ENCODE measurements at regions not wholly inside any gene's neighbourhood (a gene's known extent, or its start where the extent isn't known, plus 50 kb on each side); places are given as distances from the start of the nearest gene placed in this dataset.
"Not testable (repeated sequence)": the region's sequence is repeated elsewhere in the genome, so short reads cannot be mapped to it uniquely, and the experiment has no call there.

DNA sequence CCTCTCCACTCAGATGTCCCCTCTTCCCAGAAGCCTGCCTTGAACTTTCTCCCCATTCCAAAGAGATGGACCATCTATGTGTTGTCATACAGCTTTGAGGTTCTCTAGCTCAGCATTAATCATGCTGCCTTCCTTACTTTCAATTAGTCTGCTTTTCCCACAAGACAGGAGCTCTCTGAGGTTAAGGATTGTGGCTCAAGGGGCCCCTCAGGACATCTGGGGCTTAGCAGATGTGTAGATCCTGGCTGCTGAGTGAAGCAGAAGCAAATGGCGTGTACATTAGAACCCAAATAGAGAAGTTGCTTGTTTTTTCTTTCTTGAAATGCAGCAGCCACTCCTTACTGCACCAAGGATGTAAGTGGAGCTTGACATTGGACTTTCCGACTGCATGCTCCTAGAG lies 330.5 kb upstream of the TNRC6C start:
- DNase-seq (ENCODE audit: extremely low read depth, low read depth, low spot score), result no peak

DNA sequence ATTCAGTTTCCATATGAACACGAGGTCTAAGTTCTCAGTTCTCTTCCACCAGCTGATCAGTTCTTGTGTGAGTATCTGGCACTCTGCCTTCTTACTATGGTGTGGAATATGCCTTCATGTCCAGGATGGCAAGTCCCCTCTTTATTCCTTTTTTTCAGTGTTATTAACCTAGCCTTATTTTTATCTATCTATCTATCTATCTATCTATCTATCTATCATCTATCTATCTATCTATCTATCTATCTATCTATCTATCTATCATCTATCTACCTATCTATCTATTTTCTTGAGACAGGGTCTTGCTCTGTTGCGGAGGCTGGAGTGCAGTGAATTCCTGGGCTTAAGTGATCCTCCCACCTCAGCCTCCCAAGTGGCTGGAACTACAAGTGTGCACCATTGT lies 329.2 kb upstream of the TNRC6C start:
- DNase-seq (ENCODE audit: extremely low read depth, low read depth, low spot score), result not testable (repeated sequence)

DNA sequence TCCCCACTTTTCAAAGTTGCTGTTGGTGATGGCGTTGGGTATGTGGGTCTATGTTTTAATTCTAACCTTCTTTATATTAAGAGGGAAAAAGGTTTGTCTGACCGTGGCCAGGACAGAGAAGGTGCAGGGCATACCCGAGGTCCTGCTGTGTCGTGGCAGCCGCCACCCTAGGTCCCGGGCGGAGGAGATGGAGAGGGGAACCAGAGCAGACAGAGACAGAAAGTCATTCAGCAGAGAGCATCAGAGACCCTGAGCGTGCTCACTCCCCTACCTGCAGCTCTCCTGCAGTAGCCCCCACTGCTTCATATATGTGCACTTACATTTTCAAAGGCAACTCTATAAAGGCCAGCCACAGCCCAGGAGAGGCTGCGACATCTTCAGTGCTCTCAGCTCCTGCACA lies 327.2 kb upstream of the TNRC6C start:
- no peak for DNase-seq (ENCODE audit: extremely low read depth, low read depth, low spot score)

DNA sequence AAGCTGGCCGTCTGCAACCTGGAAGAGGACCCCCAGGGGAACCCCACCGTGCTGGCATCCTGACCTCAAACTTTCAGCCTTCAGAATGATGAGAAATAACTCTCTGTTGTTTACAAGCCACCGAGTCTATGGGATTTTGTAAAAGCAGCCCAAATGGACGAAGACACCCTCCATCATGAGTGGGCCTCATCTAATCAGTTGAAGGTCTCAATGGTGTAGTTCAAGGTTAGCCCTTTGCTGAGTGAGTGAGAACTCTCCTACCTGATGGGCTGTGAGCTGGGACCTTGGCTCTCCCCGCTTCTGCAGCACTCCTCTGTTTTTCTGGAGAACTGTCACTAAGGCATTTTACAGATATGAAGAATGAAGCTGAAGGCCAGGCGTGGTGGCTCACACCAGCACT lies 325.9 kb upstream of the TNRC6C start:
- no peak for DNase-seq (ENCODE audit: extremely low read depth, low read depth, low spot score)

DNA sequence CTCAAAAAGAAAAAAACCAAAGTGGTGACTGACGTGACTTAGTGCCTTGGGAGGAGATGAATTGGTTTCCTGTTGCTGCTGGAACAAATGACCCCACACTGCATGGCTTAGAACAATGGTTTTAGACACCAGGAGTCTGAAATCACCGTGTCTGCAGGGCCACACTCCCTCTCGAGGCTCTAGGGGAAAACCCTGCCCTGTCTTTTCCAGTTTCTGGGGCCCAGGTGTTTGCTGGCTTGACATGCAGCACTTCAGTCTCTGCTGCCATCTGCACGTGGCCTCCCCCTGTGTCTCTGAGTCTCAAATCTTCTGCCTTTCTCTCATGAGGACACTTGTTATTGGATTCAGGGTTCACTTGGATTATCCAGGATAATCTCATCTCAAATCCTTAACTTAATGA lies 323.8 kb upstream of the TNRC6C start:
- DNase-seq (ENCODE audit: extremely low read depth, low read depth, low spot score), result no peak

DNA sequence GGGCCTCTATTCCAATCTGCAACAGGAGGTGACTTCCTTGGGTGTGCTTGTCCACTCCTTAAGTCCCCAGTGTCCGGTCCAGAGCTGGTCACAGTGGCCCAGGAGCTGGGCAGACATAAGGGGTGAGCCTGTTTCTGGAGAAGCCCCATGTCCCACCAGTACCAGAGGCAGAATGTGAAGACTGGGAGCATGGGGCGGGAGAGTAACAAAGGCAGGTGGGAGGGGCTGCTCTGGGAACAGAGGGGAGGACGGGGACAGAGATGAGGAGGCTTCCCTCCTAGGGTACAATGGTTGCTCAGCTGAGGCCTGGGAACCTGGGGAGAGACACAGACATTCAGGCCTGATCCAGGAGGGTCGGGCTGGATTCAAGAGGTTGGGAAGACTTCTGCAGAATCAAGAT lies 323.3 kb upstream of the TNRC6C start:
- no peak for DNase-seq (ENCODE audit: extremely low read depth, low read depth, low spot score)

DNA sequence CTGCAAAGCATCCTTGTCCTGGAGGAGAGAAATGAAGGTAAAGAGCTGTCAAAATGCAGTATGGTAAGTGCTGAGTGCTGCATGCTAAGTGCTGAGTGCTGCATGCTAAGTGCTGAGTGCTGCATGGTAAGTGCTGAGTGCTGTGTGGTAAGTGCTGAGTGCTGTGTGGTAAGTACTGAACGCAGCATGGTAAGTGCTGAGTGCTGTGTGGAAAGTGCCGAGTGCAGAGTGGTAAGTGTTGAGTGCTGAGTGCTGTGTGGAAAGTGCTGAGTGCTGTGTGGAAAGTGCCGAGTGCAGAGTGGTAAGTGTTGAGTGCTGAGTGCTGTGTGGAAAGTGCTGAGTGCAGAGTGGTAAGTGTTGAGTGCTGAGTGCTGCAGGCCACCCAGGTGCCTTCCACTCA lies 322.7 kb upstream of the TNRC6C start:
- DNase-seq (ENCODE audit: extremely low read depth, low read depth, low spot score), result not testable (repeated sequence)

DNA sequence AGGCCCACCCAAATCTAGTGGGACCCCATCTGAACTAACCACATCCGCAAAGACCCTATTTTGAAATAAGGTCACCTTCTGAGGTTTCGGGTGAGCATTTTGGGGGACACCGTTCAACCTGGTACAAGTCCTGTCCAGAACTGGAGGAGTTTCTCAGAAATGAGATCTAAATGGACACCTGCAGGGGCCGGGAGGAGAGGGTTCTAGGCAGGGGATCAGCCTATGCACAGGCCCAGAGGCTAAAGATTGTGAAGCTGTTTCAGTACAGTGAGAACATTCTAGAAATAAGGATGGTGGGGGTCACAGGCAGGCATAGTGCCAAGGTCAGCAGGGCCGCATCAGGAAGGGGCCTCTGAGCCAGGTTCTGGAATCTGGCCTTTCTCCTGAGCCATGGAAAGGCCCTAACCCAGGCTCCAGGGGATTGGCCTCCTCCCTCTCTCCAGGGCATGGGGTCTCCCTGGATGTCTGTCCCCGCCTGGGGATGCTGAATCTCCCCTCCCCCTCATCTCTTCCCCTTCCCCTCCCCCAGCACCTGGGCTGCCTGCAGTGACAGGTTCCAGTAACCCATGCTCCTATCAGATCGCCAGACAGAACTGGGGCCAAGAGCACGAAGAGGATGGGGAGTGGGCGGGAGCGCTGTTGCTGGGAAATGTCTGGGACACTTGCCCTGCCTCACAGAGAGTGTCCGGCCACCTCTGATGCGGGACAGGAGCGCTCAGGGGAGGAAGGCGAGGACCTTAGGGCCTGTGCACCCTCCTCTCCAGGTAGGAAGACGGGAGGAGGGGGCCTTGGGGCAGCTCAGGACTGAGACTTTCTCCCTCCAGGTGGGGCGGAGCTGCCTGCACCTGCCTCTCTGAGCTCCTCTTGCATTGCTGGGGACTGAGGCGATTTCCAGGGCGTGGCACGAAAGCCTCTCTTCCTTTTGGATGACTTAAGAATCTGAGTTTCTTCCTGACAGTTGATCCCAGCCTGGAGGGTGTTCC lies 321.4 kb upstream of the TNRC6C start:
- DNase-seq (ENCODE audit: extremely low read depth, low read depth, low spot score), result no peak

DNA sequence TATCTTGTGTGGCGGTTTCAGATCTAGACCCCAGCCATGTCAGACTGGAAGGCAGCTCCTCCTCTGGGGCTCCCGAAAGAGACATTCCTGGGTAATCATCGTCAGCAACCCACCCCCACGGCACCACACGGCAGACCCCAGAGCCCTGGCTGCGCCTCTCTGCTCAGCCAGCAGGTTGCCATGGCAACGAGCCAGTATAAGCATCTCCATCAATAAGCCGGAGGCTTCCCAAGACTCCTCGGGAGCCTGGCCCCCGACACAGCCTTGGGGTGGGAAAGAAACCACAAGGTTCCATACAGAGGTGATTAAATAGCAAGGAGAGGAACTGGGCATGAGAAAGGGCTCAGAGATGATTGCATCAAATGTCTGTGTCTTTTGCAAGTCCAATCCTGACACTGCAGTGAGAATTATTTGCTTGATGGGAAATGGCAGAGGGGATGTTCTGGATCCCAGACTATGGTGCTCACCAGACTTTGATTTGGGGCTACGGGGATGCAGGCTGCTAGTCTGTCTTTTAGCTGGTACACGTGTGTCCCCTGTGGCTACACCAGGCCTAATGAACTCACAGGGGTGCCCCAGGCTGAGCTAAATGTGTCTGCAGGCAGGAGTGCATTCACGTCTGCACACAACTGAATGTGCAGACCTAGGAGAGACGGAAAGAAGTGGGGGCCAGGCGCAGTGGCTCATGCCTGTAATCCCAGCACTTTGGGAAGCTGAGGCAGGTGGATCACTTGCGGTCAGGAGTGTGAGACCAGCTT lies 320.5 kb upstream of the TNRC6C start:
- DNase-seq (ENCODE audit: extremely low read depth, low read depth, low spot score), result no peak

DNA sequence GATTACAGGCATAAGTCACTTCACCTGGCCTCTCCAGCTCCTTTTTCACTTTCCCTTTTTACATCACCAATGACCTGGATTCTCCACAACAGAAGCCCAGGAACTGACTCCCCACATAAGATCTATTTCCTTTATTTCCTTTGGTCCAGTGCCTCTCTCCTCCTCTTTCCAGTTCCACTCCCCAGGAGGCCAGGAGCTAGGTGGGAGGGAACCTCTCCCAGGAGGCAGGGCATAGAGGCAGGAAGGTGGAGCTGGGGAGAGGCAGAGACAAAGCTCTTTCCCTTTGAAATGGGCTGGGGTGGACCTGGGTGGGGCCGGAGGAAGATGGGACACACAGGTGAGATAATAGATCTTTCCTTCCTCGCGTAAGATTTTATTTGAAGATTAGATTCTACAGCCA lies 318.3 kb upstream of the TNRC6C start:
- DNase-seq (ENCODE audit: extremely low read depth, low read depth, low spot score), result no peak

DNA sequence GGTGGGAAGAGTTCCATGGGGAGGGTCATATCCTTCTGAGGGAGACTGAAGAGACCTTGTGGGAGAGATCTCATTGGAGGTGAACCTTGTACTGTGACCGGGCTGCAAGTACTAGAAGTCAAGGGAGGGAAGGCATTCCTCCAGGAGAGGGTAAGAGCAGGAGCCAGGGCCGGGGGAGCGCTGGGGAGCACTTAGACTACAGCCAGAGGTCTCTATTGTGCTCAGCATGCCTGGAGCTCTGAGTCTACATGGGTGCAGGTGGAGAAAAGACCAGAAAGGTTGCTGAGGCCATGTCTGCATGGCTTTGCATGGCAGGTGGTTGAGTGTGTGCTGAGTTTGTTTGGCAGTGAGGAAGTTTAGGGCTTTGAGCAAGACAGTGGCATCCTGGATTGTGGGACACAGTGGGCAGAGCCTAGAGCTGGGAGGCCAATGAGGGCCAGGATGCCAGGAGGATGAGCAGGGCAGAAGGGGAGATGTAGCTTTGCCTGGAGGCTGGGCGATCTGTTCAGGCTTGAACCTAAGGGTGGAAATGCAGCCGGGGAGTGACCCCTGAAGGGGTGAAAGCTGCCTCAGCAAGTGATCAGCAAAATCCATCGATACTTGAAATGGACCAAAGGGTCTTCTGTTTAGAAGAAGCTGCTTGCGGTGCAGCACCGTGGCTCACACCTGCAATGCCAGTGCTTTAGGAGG lies 317.4 kb upstream of the TNRC6C start:
- no peak for DNase-seq (ENCODE audit: extremely low read depth, low read depth, low spot score)

DNA sequence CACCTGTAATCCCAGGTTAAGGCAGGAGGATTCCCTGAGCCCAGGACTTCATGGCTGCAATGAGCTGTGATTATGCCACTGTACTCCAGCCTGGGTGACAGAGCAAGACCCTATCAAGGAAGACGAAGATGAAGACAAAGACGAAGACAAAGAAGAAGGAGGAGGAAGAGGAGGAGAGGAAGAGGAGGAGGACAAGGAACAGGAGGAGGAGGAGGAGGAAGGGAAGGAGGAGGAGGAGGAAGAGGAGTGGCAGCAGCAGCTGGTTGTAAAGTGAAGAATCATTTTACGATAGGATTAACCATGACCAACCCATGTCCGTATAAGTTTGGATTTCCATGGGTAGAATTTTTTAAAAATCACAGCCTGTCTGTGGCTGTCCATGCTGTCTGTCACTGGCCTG lies 316.8 kb upstream of the TNRC6C start:
- DNase-seq (ENCODE audit: extremely low read depth, low read depth, low spot score), result no peak

DNA sequence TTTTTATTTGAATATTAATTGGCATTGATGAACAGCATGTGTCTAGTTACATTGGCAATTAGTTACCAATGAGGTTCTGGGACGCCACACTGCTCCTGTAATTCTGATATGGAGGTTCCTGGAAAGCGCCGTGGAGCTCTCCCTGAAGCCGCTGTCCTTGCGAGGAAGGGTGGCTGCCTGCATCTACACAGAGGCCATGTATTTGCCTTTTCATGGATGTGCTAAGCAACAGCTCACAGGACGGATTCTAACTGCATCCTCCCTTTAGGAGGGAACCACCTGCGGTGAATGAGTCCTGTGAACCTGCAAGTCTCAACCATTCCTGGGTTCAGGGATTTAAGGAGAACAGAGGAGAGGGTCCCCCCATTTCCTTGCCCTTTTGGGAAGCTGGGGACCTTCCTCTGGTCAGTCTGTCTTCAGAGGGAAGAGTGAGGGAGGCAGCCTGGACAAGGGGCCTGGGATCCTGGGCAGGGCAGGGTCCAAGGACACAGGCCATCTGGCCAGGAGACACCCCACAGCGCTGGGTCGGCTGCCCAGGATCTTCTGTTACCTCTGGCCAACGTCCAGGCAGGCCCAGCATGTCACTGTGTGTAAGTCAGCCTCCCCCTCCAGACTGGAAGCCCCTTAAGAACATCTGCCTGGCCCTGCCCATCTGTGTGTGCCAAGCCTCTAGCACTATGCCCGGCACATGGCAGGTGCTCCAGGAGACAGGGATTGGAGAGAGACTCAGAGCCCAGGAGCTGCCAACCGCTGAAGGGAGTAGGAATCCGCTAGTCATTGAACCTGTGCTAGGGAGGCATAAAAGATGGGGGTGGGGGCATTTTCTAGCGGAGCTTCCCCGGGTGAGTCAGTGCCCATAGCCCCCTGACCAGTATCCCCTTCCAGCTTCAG lies 314.1 kb upstream of the TNRC6C start:
- no peak for DNase-seq (ENCODE audit: extremely low read depth, low read depth, low spot score)

DNA sequence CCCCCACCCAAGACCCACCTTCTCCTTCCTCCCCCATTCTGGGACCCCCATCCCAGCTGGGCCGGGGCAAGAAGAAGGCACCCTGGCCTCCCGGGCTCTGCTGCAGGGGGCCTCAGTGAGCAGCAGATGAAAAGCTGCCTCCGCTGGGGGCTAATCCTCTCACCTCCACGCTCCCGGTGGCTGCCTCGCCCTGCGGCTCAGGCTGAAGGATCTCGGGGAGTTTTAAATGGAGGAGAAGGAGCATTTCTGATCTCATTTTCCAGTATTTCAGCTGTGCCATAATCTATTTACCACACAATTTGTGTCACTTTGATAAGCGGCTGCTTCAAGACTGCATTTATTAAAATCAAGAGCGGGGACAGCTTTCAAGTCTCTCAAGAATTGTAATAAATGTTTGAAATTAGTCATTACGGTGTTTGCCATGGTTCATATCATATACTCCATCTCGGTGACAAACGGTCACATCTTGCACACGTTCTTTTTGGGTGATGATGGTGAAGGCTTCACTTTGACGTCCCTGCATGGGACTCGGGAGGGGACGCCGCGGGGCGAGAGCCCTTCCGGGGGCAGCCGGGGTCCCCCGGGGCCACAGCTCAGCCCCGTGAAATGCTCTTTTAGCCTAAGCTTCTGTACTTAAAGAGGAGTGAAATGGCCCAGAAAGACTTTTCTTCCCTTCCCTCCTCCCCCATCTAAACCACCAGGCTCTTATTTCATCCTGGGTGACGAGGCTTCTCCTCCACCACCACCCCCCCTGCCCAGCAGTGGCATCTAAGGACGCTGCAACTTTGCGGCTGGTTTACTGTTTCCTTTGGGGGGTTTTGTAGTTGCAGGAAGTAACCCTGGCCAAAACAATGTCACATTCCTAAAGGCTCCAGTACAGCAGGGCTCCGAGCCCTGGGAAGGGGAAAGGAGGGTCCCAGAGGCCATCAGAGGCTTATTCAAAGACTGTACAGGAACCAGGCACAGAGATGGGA lies 313.1 kb upstream of the TNRC6C start:
- DNase-seq (ENCODE audit: extremely low read depth, low read depth, low spot score), result no peak

DNA sequence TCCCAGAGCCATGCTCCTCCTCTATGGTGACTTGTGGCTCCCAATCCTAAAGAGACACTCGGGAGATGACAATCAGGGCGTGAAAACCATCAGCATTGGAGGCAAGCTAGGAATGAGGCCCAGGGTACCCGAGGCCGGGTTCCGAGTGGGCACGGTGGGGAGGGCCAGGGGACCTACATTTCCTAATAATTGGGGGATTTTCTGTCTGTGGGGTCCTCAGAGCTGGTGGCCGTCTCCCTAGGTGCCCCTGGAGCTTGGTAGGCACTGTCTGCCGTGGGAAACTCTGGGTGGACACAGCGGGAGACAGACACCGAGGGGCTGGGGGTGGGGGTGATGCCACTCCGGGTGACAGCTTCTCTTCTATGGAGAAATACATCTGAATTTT lies 312.5 kb upstream of the TNRC6C start:
- no peak for DNase-seq (ENCODE audit: extremely low read depth, low read depth, low spot score)

DNA sequence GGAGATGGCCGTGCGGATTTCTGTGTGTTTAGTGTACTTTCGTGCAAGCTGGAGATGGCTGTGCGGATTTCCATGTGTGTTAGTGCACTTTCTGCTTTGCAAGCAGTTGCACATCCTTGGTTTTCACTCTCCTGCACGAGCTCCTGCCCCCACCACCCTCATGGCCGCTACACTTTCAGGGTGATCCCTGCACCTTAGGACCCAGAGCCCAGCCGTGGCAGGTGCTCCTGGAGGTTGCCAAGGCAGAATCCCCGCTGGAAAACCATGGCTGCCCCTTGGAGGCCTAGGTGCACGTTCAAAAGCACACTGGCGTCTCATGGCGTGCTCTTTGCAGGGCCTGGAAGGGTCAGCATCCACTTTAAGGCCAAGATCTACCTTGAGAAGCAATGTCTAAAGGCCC lies 311.0 kb upstream of the TNRC6C start:
- DNase-seq (ENCODE audit: extremely low read depth, low read depth, low spot score), result no peak

DNA sequence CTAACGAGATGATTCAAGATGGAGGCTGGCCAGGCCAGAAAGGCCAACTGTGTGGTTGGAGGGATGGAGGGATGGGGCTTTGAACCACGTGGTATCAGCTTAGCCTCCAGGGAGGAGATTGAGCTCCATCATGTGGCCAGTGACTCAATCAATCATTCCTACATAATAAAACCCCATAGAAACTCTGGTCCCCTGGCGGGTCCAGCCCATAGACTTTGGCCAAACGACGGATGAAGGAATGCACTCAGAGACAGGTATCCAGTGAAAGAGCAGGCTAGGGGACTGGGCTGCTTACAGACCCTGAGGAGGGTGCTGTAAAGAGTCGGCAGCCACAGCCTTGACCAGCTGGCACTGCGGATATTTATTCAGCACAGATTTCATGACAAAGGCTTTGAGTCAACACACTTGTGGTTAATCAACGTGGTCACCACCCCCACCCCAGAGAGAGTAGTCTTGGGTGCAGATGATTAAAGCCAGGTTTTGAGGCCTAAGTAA lies 308.7 kb upstream of the TNRC6C start:
- DNase-seq (ENCODE audit: extremely low read depth, low read depth, low spot score), result no peak

DNA sequence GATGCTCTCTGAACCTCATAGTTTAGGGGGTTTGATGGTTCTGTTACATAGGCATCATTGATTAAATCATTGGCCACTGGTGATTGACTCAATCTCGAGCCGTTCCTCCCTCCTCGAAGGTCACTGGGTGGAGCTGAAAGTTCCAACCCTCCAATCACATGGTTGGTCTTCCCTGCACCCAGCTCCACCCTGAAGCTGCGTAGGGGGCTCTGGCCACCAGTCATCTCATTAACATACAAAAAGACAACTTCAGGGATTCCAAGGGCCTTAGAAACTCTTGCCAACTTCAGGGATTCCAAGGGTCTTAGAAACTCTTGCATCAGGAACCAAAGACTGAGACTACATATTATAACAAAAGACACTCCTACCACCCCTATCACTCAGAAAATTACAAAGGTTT lies 306.5 kb upstream of the TNRC6C start:
- no peak for DNase-seq (ENCODE audit: extremely low read depth, low read depth, low spot score)

DNA sequence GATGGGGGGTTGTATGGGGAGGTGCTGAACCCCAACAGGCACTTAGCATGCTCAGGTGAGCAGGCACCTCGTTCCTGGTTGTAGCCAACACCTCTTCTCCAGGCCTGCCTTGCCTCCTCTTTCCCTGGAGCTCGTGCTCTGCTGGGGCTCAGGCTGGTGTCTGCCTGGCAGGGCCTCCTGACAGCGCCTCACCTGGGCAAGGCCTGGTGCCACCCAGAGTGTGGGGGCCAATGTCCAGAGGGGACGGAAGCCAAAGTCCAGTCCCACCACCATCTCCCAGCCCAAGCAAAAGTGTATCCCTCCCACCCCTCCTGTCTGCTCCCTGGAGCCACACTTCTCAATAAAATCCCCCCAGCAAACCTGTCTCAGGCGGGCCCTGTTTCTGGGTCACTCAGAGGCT lies 304.2 kb upstream of the TNRC6C start:
- no peak for DNase-seq (ENCODE audit: extremely low read depth, low read depth, low spot score)

All from glomerular endothelial cell (primary cell).